Nephron progenitor cell (in vitro differentiated cells): ENCODE measurements at regions not wholly inside any gene's neighbourhood (a gene's known extent, or its start where the extent isn't known, plus 50 kb on each side); places are given as distances from the start of the nearest gene placed in this dataset.

Experiments
- DNase-seq: peaks from one replicate; pipeline ENCODE4 v3.0.0; 2021
- H3K27ac Mint-ChIP-seq: 2 replicates; pipeline ENCODE4 v1.8.0; 2021; ENCODE audit warnings: mild to moderate bottlenecking, moderate library complexity, mixed read lengths
- H3K27me3 Mint-ChIP-seq: 2 replicates; pipeline ENCODE4 v1.8.0; 2021; ENCODE audit warnings: mild to moderate bottlenecking, low read depth, mixed read lengths; ENCODE audit not compliant: poor library complexity
- H3K36me3 Mint-ChIP-seq: 2 replicates; pipeline ENCODE4 v1.8.0; 2021; ENCODE audit warnings: low read depth, mixed read lengths
- H3K4me1 Mint-ChIP-seq: 2 replicates; pipeline ENCODE4 v1.8.0; 2021; ENCODE audit warnings: mixed read lengths
- H3K4me3 Mint-ChIP-seq: 2 replicates; pipeline ENCODE4 v1.8.0; 2021; ENCODE audit warnings: mild to moderate bottlenecking, moderate library complexity, mixed read lengths
- H3K9me3 Mint-ChIP-seq: 2 replicates; pipeline ENCODE4 v1.8.0; 2021; ENCODE audit warnings: mild to moderate bottlenecking, moderate library complexity, mixed read lengths
- CTCF ChIP-seq: fragments of 200-600 bp; sonication (generic); IDR thresholded peaks from 2 replicates; pipeline ENCODE4 v1.5.0; 2021; ENCODE audit warnings: antibody characterized with exemption

- H3K36me3 Mint-ChIP-seq, result no peaks in the 10 kb centered on the region
- H3K27me3 Mint-ChIP-seq, result peaks cover 3% of the 10 kb centered on the region
- H3K4me1 Mint-ChIP-seq, result peaks cover 18% of the 10 kb centered on the region
- no peak for TF ChIP-seq CTCF
- DNase-seq, result no peak
- H3K27ac Mint-ChIP-seq, result no peak overlapping the region
- H3K9me3 Mint-ChIP-seq, result no peaks in the 10 kb centered on the region
- no peak overlapping the region for H3K4me3 Mint-ChIP-seq
These were observed 335.5 kb downstream of the ADAMTS20 start for GRCh38 chr12:43216490-43216889.

GRCh38 chr12:43214166-43214565 is 337.8 kb downstream of the ADAMTS20 start:
- peaks cover 38% of the 10 kb centered on the region for H3K4me1 Mint-ChIP-seq
- H3K4me3 Mint-ChIP-seq, result no peak overlapping the region
- no peak for DNase-seq
- TF ChIP-seq CTCF, result no peak
- H3K9me3 Mint-ChIP-seq, result no peaks in the 10 kb centered on the region
- no peaks in the 10 kb centered on the region for H3K36me3 Mint-ChIP-seq
- no peaks in the 10 kb centered on the region for H3K27me3 Mint-ChIP-seq
- H3K27ac Mint-ChIP-seq, result no peak overlapping the region

GRCh38 chr12:43213608-43214007 is 338.4 kb downstream of the ADAMTS20 start:
- H3K4me1 Mint-ChIP-seq, result peaks cover 42% of the 10 kb centered on the region

GRCh38 chr12:43210485-43211192 is 341.4 kb downstream of the ADAMTS20 start:
- DNase-seq, result no peak
- H3K27ac Mint-ChIP-seq, result peak overlapping the region; percentile 64
- peaks cover 46% of the 10 kb centered on the region for H3K4me1 Mint-ChIP-seq
- no peaks in the 10 kb centered on the region for H3K9me3 Mint-ChIP-seq
- no peak for TF ChIP-seq CTCF
- no peaks in the 10 kb centered on the region for H3K27me3 Mint-ChIP-seq
- no peaks in the 10 kb centered on the region for H3K36me3 Mint-ChIP-seq
- no peak overlapping the region for H3K4me3 Mint-ChIP-seq

More at GRCh38 chr12:43213608-43214007, 338.4 kb downstream of the ADAMTS20 start:
- Mint-ChIP-seq H3K9me3 (no peaks in the 10 kb centered on the region), H3K36me3 (no peaks in the 10 kb centered on the region), H3K4me3 (no peak overlapping the region), H3K27me3 (no peaks in the 10 kb centered on the region), H3K27ac (no peak overlapping the region)
- no peak for TF ChIP-seq CTCF
- DNase-seq, result no peak

- Mint-ChIP-seq H3K4me3 (no peak overlapping the region), H3K36me3 (peaks cover 4% of the 10 kb centered on the region), H3K27me3 (no peaks in the 10 kb centered on the region), H3K9me3 (peaks cover 5% of the 10 kb centered on the region), H3K27ac (no peak overlapping the region), H3K4me1 (peaks cover 33% of the 10 kb centered on the region)
- no peak for TF ChIP-seq CTCF
- DNase-seq, result no peak
These were observed 343.4 kb downstream of the ADAMTS20 start for GRCh38 chr12:43208627-43209026.

- H3K9me3 Mint-ChIP-seq, result peaks cover 5% of the 10 kb centered on the region
- no peak for TF ChIP-seq CTCF
- no peaks in the 10 kb centered on the region for H3K27me3 Mint-ChIP-seq
- no peak for DNase-seq
- no peak overlapping the region for H3K27ac Mint-ChIP-seq
- peaks cover 33% of the 10 kb centered on the region for H3K4me1 Mint-ChIP-seq
- no peak overlapping the region for H3K4me3 Mint-ChIP-seq
- peaks cover 5% of the 10 kb centered on the region for H3K36me3 Mint-ChIP-seq
These were observed 343.8 kb downstream of the ADAMTS20 start for GRCh38 chr12:43208221-43208620.
